ENCODE measurements at regions not wholly inside any gene's neighbourhood (a gene's known extent, or its start where the extent isn't known, plus 50 kb on each side); places are given as distances from the start of the nearest gene placed in this dataset.

- TF ChIP-seq POLR2AphosphoS5 (IDR thresholded peaks at IDR 0.05) (no peak), CTCF (IDR thresholded peaks at IDR 0.05) (no peak)
Measured at GRCh38 chr7:85516675-85517074, 329.8 kb upstream of the SEMA3D start.
